ENCODE measurements at regions not wholly inside any gene's neighbourhood (a gene's known extent, or its start where the extent isn't known, plus 50 kb on each side); places are given as distances from the start of the nearest gene placed in this dataset.
A peak's percentile ranks its signal among the peaks of the same experiment; 100 is the strongest.
"Not testable (repeated sequence)": the region's sequence is repeated elsewhere in the genome, so short reads cannot be mapped to it uniquely, and the experiment has no call there.

DNA sequence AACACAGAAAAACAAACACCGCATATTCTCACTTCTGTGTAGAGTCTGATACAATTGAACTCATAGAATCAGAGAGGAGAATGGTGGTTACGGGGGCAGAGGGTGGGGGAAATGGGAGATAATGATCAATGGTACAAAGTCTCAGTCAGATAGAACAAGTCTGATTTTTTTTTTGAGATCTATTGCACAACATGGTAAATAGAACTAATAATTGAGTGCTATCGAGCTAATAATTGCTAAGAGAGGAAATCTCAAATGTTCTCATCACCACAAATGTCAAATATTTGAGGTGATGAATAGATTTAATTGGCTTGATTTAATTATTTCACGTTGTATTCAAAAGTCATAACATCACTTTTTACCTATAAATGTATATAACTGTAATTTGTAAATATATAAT lies 121.0 kb upstream of the SPIN1 start:
- TF ChIP-seq, protein P1, sequence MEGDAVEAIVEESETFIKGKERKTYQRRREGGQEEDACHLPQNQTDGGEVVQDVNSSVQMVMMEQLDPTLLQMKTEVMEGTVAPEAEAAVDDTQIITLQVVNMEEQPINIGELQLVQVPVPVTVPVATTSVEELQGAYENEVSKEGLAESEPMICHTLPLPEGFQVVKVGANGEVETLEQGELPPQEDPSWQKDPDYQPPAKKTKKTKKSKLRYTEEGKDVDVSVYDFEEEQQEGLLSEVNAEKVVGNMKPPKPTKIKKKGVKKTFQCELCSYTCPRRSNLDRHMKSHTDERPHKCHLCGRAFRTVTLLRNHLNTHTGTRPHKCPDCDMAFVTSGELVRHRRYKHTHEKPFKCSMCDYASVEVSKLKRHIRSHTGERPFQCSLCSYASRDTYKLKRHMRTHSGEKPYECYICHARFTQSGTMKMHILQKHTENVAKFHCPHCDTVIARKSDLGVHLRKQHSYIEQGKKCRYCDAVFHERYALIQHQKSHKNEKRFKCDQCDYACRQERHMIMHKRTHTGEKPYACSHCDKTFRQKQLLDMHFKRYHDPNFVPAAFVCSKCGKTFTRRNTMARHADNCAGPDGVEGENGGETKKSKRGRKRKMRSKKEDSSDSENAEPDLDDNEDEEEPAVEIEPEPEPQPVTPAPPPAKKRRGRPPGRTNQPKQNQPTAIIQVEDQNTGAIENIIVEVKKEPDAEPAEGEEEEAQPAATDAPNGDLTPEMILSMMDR (conservative IDR thresholded peaks at IDR 0.05; ENCODE audit: low read depth, low read length), result no peak
- DNase-seq (ENCODE audit: low read depth), result no peak

DNA sequence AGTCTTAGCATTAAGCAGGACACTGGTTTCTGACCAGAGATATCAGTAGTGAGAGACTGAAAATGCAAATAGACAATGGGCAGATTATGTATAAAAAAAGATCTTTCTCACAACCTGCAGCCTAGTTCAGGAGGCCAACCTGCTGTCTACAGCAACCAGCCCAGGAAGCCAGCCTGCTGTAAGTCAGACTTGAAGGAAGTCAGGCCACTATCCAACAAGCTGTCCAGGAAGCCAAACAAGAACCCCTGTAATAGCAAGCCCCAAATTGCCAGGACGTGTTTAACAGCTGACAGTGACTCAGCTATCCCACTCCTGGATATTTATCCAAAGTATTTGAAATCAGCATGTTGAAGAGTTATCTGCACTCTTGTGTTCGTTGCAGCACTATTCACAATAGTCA lies 121.8 kb upstream of the SPIN1 start:
- DNase-seq (ENCODE audit: low read depth), result no peak
- no peak overlapping the region for H3K4me3 ChIP-seq (ENCODE audit: low read depth, low read length)
- TF ChIP-seq, protein P1 (conservative IDR thresholded peaks at IDR 0.05; ENCODE audit: low read depth, low read length), result no peak

More for the DNA sequence above, 121.0 kb upstream of the SPIN1 start:
- no peak overlapping the region for H3K4me3 ChIP-seq (ENCODE audit: low read depth, low read length)

DNA sequence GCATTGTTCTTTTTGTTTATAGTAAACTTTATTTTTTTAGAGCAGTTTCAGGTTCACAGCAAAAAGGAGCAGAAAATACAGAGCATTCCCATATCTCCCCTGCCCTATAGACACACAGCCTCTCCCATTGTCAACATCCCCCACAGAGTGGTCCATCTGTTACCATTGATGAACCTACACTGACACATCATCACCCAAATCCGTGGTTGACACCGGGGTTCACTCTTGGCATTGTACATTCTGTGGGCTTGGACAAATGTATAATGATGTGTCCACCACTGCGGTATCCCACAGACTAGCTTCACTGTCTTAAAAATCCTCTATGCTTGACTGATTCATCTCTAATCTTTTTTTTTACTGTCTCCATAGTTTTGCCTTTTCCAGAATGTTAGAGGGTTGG lies 120.7 kb upstream of the SPATA31C2 start:
- DNase-seq (ENCODE audit: low read depth), result no peak
- TF ChIP-seq, protein P1 (conservative IDR thresholded peaks at IDR 0.05; ENCODE audit: low read depth, low read length), result no peak
- H3K4me3 ChIP-seq (ENCODE audit: low read depth, low read length), result no peak overlapping the region

DNA sequence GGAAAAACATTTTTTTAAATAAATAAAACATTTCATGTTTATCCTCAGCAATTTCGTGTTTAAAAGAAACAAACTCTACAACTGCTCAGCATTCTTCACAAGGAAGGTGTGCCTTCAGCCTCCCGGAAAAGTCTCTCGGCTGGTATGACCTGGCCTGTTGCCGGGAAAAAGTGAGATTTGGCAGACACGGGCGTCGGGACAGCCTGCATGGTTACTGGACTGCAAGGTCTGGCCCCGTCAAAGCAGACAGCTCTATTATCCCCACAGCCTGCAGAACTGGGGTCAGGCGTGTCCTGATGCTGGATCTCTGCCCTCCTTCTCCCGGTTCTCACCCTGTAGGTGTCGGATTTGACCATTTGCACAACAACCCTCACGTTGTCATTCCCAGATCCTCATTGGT lies 120.3 kb upstream of the SPATA31C2 start:
- TF ChIP-seq, protein P1 (conservative IDR thresholded peaks at IDR 0.05; ENCODE audit: low read depth, low read length), result no peak
- H3K4me3 ChIP-seq (ENCODE audit: low read depth, low read length), result no peak overlapping the region
- DNase-seq (ENCODE audit: low read depth), result no peak

DNA sequence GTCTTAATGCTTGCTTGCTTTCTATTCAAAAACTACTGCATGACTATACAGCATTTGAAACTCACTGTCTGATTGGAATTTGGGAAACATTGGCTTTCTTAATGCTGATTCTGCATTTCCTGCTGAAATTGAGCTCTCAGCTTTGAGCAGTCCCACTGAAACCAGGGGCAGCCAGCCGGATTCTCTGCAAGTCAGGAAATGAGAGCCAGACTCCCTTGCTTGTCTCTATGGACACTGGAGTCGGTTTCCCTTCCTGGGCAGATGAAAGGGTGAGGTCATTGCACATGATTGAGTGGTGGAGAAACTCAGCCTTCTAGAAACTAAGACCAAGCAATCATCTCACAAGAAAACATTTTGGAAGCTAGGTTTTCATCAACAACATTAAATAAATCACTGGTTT lies 119.7 kb upstream of the SPATA31C2 start:
- DNase-seq (ENCODE audit: low read depth), result peak; percentile 85
- no peak overlapping the region for H3K4me3 ChIP-seq (ENCODE audit: low read depth, low read length)
- TF ChIP-seq, protein P1 (conservative IDR thresholded peaks at IDR 0.05; ENCODE audit: low read depth, low read length), result no peak

DNA sequence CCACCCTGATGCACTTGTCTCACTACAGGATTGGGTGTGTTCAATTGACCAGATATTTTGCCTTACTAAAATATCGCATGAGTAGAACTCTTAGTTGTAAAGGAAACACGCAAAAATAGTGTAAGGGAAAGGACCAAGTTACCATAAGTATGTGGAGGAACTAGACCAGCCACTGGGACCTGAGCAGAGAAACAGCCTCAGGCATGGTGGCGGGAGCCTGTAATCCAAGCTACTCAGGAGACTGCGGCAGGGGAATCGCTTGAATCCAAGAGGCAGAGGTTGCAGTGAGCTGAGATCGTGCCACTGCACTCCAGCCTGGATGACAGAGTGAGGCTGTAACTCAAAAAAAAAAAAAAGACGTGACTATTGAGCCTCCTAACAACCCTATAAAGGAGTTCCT lies 117.9 kb upstream of the SPATA31C2 start:
- TF ChIP-seq, protein P1 (conservative IDR thresholded peaks at IDR 0.05; ENCODE audit: low read depth, low read length), result no peak
- no peak for DNase-seq (ENCODE audit: low read depth)
- no peak overlapping the region for H3K4me3 ChIP-seq (ENCODE audit: low read depth, low read length)

DNA sequence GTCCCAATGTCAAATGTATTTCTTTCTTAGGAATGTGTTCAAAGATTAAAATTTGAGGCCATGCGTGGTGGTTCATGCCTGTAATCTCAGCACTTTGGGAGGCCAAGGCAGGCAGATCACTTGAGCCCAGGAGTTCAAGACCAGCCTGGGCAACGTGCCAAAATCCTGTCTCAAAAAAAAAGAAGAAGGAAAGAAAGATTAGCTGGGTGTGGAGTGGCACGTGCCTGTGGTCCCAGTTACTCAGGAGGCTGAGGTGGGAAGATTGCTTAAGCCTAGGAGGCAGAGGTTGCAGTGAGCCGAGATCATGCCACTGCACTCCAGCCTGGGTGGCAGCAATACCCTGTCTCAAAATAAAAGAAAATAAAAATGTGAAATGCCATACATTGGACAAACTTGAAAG lies 117.5 kb upstream of the SPATA31C2 start:
- DNase-seq (ENCODE audit: low read depth); H3K4me3 ChIP-seq (ENCODE audit: low read depth, low read length): not testable (repeated sequence)

DNA sequence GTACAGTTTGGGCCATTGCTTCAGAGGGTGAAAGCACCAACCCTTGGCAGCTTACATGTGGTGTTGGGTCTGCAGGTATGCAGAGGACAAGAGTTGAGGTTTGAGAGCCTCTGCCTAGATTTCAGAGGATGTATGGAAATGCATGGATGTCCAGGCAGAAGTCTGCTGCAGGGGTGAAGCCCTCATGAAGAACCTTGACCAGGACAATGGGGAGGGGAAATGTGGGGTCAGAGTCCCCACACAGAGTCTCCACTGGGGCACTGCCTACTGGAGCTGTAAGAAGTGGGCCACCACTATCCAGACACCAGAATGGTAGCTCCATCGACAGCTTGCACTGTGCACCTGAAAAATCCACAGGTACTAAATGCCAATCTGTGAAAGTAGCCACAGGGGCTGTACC lies 113.6 kb upstream of the SPATA31C2 start:
- no peak for DNase-seq (ENCODE audit: low read depth)
- TF ChIP-seq, protein P1 (conservative IDR thresholded peaks at IDR 0.05; ENCODE audit: low read depth, low read length), result no peak
- no peak overlapping the region for H3K4me3 ChIP-seq (ENCODE audit: low read depth, low read length)
